CD4-positive, alpha-beta T cell treated with Interleukin-21 for 1 hour (primary cell): ENCODE measurements at regions not wholly inside any gene's neighbourhood (a gene's known extent, or its start where the extent isn't known, plus 50 kb on each side); places are given as distances from the start of the nearest gene placed in this dataset.
"Not testable (repeated sequence)": the region's sequence is repeated elsewhere in the genome, so short reads cannot be mapped to it uniquely, and the experiment has no call there.

Experiments
- DNase-seq: peaks from one replicate; pipeline ENCODE4 v3.0.0-alpha.2; 2020

- DNase-seq: no peak
Measured at GRCh38 chr10:28449382-28449781, 83.5 kb upstream of the WAC start.

- DNase-seq: no peak
Measured at GRCh38 chr10:28449926-28450325, 83.0 kb upstream of the WAC start.

GRCh38 chr10:28453926-28454325 is 79.0 kb upstream of the WAC start:
- DNase-seq: no peak

- DNase-seq: no peak
Measured at GRCh38 chr10:28457110-28457509, 75.8 kb upstream of the WAC start.

GRCh38 chr10:28457873-28458272 is 75.0 kb upstream of the WAC start:
- not testable (repeated sequence) for DNase-seq

- no peak for DNase-seq
Measured at GRCh38 chr10:28459453-28460144, 73.3 kb upstream of the WAC start.

- DNase-seq: no peak
Measured at GRCh38 chr10:28463141-28463540, 69.8 kb upstream of the WAC start.

GRCh38 chr10:28463676-28464395 is 69.1 kb upstream of the WAC start:
- no peak for DNase-seq

- no peak for DNase-seq
Measured at GRCh38 chr10:28467615-28468014, 65.3 kb upstream of the WAC start.

- no peak for DNase-seq
Measured at GRCh38 chr10:28468707-28469483, 64.0 kb upstream of the WAC start.

- DNase-seq: no peak
Measured at GRCh38 chr10:28470873-28471651, 61.9 kb upstream of the WAC start.

GRCh38 chr10:28471652-28472050 is 61.3 kb upstream of the WAC start:
- no peak for DNase-seq

- DNase-seq: no peak
Measured at GRCh38 chr10:28478646-28479045, 54.3 kb upstream of the WAC start.

GRCh38 chr10:28479425-28479865 is 53.5 kb upstream of the WAC start:
- DNase-seq: no peak

GRCh38 chr10:28479927-28480627 is 52.8 kb upstream of the WAC start:
- no peak for DNase-seq

GRCh38 chr10:28480628-28480965 is 52.3 kb upstream of the WAC start:
- DNase-seq: no peak

GRCh38 chr10:28481346-28481745 is 51.6 kb upstream of the WAC start:
- not testable (repeated sequence) for DNase-seq

- DNase-seq: no peak
Measured at GRCh38 chr10:28481968-28482367, 51.0 kb upstream of the WAC start.
